ENCODE measurements at regions not wholly inside any gene's neighbourhood (a gene's known extent, or its start where the extent isn't known, plus 50 kb on each side); places are given as distances from the start of the nearest gene placed in this dataset.

- DNase-seq: no peak
These were observed 161.1 kb upstream of the PDGFD start for GRCh38 chr11:104325093-104325492.

GRCh38 chr11:104324276-104324675 lies 160.3 kb upstream of the PDGFD start:
- no peak for DNase-seq

- no peak for DNase-seq
These were observed 159.9 kb upstream of the PDGFD start for GRCh38 chr11:104323841-104324240.

- DNase-seq: no peak
These were observed 158.7 kb upstream of the PDGFD start for GRCh38 chr11:104322696-104323095.

- no peak for DNase-seq
These were observed 157.0 kb upstream of the PDGFD start for GRCh38 chr11:104320956-104321355.

- peak; percentile 16 for DNase-seq
These were observed 156.2 kb upstream of the PDGFD start for GRCh38 chr11:104320097-104320496.

- DNase-seq: no peak
These were observed 155.4 kb upstream of the PDGFD start for GRCh38 chr11:104319396-104319795.

GRCh38 chr11:104306862-104307474 lies 143.0 kb upstream of the PDGFD start:
- DNase-seq: no peak

- no peak for DNase-seq
These were observed 137.8 kb upstream of the PDGFD start for GRCh38 chr11:104301776-104302175.

- no peak for DNase-seq
These were observed 127.7 kb upstream of the PDGFD start for GRCh38 chr11:104291646-104292045.

GRCh38 chr11:104286129-104286528 lies 122.2 kb upstream of the PDGFD start:
- DNase-seq: no peak

GRCh38 chr11:104279587-104279986 lies 115.6 kb upstream of the PDGFD start:
- DNase-seq: no peak

- DNase-seq: no peak
These were observed 112.0 kb upstream of the PDGFD start for GRCh38 chr11:104275992-104276391.

GRCh38 chr11:104260456-104260855 lies 96.5 kb upstream of the PDGFD start:
- DNase-seq: no peak

GRCh38 chr11:104259121-104259610 lies 95.2 kb upstream of the PDGFD start:
- no peak for DNase-seq

- peak; percentile 17 for DNase-seq
These were observed 92.6 kb upstream of the PDGFD start for GRCh38 chr11:104256525-104256924.

GRCh38 chr11:104254347-104254746 lies 90.4 kb upstream of the PDGFD start:
- peak; percentile 47 for DNase-seq

- DNase-seq: no peak
These were observed 82.6 kb upstream of the PDGFD start for GRCh38 chr11:104246590-104246989.

GRCh38 chr11:104238916-104239315 lies 75.0 kb upstream of the PDGFD start:
- DNase-seq: no peak

- DNase-seq: no peak
These were observed 61.1 kb upstream of the PDGFD start for GRCh38 chr11:104225047-104225446.

GRCh38 chr11:104222464-104222863 lies 58.5 kb upstream of the PDGFD start:
- no peak for DNase-seq

- DNase-seq: no peak
These were observed 57.5 kb upstream of the PDGFD start for GRCh38 chr11:104221455-104221854.

- DNase-seq: no peak
These were observed 55.1 kb upstream of the PDGFD start for GRCh38 chr11:104219096-104219495.

- DNase-seq: no peak
These were observed 50.6 kb upstream of the PDGFD start for GRCh38 chr11:104214517-104214916.
